ENCODE measurements at regions not wholly inside any gene's neighbourhood (a gene's known extent, or its start where the extent isn't known, plus 50 kb on each side); places are given as distances from the start of the nearest gene placed in this dataset.
A peak's percentile ranks its signal among the peaks of the same experiment; 100 is the strongest.
"Not testable (repeated sequence)": the region's sequence is repeated elsewhere in the genome, so short reads cannot be mapped to it uniquely, and the experiment has no call there.

DNA sequence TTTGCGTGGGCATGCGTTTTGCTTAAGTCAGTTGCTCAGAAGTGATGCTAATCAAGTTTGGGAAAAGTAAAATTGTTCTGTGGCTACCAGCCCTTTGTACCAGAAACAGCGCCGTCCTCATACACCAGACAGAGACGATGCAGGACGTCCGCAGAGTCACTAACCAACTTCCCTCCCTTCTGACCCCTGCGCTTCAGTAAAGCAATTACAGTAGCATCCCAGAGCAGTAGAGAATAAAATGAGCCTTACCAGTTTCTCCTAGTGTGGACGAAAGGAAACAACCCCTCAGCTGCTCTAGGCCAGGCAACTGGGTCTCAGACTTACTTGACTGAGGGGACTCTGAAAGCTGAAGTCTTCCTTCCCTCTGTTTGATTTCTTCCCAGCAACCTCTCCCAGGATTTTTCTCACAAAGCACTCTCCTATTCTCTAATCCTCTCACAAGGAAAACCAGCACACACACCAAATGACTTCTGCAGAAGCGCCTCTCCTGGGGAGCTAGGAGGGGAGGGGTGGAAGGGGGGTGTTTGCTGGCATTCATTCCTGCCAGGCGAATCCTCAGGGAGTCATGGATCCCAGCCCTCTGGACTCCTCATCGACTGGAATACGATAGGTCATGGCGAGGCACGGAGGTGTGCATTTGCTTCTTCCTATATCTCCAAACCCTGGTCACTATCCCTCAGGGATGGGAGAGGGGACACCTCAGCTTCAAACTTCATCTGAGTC, 56.0 kb upstream of the MID1 start:
- no peak for DNase-seq

DNA sequence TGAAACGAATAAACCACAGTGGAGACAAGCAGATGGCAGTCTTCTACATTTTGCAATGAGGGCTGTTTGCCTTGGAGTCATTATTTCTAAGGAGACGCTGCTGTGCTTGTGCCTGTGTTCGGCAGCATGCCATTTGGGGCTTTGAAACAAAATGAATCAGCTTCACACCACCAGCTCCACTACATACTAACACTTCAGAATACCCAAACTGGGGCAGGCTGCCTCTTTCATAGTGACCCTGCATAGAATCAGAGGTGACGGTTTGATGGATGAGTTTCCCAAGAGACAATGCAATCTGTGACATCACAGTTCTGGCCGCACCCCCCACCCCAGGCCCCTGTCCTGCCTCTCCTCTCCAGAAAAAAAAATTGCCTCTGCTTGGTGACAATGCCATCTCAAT, 57.1 kb upstream of the MID1 start:
- DNase-seq: no peak

DNA sequence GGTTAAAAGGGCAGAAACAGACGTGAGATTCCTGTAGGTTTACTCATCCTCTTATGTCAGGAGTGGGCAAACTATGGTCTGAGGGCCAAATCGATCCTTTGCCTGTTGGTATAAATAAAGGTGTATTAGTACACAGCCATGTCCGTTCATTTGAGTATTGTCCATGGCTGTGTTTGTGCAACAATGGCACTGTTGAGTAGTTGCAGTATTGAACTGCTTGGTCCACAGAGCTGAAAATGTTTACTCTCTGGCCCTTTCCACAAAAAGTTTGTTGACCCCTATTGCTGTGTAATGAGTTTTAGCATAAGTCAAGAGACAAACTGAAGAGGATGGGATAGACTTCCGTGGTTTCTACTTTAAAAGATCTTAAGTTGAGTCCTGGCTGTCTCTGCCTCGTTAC, 59.0 kb upstream of the MID1 start:
- no peak for DNase-seq

DNA sequence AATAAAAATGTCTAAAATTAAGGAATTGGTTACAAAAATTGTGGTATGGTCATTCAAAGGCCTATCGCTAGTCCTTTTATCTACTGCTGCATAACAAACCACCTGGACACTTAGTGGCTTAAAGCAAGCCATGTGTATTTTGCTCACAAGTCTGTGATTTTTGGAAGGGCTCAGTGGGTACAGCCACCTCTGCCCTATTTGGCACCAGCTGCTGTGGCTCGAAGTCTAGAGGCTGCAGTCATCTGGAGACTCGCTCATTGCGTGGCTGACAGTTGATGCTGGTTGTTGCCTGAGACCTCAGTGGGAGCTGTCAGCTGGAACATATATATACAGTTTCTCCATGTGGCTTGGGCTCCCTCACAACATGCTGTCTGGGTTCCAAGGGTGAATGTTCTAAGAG, 60.8 kb upstream of the MID1 start:
- no peak for DNase-seq

DNA sequence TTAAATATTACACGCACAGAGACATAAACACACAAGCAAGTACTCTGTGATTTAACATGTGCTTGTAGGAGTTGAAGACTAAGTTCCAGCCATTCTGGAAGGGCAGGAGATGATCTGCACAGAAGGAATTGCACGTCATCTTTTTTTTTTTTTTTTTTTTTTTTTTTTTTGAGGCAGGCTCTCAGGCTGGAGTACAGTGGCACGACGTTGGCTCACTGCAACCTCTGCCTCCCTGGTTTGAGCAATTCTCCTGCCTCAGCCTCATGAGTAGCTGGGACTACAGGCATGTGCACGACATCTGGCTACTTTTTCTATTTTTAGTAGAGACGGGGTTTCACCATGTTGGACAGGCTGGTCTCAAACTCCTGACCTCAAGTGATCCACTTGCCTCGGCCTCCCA, 63.2 kb upstream of the MID1 start:
- not testable (repeated sequence) for DNase-seq

DNA sequence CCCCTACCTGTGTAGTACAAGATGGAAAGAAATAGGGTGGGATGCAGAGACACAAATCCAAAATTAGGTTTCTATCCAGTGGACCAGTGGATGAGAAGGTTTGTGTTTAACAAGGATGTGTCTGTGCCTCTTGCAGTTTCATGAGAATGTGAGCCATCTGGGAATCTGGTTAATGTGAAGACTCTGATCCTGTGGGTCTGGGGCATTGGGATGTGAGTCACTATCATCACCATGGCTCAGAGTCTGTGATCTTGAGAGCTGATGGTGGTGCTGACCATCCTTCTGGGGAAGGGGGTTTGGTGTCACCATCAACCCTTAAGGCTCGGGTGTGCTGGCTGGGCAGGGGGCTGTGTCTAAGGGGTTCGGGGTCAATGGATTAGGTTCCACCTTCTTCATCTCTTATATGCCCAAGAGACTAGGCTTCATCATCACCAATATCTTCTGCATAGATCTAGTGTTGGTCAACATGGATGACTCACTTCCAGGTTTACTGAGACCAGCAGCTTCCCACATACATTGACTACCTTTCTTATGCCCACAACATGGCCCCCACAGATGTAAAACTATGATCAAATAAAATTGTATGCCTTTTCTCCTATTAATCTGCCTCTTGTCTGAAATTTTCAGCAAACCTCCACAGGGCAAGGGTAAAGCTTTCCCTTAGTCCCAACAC, 65.7 kb upstream of the MID1 start:
- no peak for DNase-seq

DNA sequence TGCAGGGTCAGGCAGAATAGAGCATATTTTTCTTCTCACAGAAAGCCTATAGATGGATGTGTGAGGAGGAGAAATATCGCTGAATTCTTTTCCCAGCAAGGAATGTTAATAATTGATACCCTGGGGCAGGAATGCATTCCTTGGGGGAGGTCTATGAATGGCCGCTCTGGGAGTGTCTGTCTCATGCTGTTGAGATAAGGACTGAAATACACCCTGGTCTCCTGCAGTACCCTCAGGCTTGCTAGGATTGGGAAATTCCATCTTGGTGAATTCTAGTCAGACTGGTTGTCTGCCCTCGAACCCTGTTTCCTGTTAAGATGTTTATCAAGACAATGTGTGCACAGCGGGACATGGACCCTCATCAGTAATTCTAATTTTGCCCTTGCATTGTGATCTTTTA, 71.4 kb upstream of the MID1 start:
- not testable (repeated sequence) for DNase-seq

DNA sequence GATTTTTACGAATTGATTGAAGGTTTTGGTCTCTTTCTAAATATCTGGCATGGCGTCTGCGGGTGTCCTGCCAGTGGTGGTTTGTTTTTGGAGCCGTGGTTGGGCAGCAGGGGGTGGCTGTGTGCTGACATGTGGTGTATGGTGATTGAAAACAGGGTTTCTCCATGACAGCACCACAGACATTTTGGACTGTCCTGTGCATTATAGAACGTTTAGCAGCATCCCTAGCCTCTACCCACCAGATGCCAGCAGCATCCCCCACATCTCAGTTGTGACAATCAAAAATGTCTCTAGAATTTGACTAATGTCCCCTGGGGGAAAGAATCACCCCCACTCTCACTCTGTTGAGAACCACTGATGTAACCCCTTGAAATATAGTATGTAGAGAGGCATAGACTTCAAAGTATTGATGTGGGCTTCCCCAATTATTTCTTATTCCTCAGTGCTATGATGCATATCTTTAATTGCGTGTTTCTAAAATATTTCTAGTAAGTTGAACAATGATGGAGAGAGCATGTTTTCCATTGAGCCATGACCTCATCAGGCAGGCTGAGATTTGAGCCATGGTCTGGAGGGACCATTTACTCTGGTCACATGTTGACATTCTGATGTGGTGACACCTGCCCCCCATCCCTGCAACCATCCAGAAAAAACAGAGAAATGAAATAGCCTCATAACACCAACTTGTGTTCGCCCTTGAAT, 77.4 kb upstream of the MID1 start:
- DNase-seq: no peak

DNA sequence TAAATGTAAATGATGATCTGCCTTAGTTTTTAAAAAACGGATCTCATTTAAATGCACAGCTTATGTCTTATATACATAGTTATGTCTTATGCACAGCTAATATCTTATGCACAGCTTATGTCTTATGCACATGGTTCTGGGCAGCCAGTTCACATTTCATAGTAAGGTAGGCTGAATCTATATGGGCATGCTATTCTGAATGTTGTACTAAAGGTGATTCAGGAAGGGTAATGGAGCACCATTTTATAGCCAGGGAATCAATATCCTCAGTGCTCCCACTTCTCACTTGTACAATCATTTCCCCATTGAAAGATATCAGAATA, 77.9 kb upstream of the MID1 start:
- no peak for DNase-seq

DNA sequence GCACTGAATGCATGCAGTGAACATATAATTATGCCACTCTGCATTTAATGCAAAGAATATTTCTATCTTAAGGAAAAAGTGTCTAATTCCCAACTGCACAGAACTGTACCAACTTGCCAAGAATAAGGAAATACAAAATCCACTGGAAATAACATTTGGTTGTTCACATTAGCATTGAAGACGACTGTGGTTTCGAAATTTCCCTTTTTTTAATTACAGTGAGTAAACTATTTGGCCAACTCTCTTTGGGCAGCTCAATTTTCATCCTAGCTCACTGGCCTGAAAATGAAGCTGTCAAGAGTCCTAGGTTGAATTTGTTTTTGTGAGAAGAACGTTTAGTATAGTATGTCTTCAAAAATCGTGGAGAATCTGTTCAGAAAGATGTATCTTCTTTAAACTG, 81.6 kb upstream of the MID1 start:
- DNase-seq: no peak

DNA sequence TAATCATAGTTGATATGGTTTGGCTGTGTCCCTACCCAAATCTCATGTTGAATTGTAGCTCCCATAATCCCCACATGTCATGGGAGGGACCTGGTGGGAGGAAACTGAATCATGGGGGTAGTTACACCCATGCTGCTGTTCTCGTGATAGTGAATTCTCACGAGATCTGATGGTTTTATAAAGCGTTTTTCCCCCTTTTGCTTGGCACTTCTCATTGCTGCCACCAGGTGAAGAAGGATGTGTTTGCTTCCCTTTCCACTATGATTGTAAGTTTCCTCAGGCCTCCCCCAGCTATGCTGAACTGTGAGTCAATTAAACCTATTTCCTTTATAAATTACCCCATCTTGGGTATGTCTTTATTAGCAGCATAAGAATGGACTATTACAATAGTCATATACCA, 86.0 kb upstream of the MID1 start:
- DNase-seq: not testable (repeated sequence)

DNA sequence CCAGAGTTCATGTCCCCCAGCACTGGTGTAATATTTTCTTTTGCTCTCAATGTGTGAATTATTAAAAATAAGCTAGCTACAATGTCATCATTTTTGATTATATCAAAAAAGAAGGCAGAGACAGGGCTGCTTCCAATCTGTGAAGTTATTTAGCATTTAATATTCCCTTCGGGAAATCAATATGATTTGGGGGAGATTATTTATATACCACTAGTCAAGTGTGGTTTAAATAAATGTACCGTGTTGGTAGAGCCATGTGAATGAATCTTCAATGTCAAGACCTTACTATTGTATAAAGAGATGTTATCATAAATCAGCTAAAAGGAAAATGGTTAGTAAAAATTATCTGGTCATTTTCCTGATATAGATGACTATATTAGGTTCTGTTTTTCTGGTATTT, 87.4 kb upstream of the MID1 start:
- no peak for DNase-seq

DNA sequence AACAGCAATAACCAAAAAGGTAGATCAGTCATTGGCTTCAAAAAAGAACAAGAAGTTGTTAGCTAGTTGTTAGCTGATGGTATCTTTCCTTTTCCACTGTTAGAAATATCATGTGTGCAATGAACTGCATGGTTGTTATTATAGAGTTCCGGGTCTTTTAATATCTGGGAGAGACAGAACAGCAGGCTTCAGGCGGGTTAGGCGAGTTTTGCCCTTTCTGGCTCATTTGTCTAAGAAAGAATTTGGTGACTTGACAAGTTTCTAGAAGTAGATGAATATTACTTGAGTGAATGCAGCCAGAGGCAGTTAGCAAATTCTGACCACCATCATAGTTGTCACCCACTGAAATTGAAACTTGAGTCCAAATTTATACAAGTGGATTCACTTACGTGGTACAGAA, 88.9 kb upstream of the MID1 start:
- no peak for DNase-seq

DNA sequence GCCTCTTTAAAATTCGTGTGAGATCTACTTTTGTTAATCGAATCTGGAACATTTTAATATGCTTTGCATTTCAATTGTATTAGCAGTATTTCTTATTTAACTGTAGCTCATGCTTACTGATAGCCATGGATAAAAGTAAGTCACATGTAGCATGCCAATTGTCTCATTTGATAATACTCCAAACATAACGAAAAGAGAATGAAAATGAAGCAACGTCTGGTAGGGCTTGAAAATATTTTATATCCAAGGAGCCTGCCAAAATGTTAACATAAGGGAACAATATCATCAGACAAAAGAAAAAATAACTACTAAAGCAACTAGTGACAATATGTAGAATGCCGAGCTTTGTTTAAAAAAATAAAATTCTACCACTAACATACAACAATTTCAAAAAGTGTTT, 94.1 kb upstream of the MID1 start:
- DNase-seq: no peak

DNA sequence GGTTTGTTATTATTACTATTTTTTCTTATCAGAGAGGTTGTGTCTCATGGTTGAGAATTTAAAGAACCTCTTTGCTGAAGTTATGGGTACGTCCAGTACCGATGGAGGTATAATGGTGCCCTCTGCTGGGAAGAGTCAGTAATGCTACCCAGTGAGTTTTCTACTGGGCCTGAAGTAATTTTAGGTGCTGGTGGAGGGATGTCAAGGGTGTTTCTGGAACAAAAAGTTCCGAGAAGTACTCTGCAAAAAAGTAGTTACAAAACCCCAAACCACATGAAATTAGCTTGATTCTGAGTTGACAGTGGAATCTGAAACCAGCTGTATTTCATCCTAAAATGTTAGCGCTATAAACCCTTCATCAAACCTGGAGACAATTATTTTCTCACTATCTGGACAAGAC, 102.5 kb upstream of the MID1 start:
- peak; percentile 8 for DNase-seq

DNA sequence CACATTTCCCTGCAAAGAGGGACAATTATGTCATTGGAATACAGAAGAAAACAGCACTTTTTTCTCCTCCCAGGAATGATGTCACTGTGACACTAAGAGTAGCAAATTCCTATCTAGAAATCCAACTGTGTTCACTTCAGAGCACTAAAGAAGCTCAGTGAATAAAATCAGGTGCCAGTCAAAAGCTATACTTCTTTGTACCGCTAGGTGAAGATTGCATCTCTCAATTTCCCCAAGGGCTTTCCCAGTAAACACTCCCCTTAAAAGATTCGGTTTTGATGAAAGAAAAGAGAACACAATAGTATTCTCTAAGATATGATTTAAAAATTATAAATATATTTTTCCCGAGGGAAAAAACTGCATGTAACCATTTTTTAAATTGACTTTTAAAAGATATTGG, 104.7 kb upstream of the MID1 start:
- no peak for DNase-seq

DNA sequence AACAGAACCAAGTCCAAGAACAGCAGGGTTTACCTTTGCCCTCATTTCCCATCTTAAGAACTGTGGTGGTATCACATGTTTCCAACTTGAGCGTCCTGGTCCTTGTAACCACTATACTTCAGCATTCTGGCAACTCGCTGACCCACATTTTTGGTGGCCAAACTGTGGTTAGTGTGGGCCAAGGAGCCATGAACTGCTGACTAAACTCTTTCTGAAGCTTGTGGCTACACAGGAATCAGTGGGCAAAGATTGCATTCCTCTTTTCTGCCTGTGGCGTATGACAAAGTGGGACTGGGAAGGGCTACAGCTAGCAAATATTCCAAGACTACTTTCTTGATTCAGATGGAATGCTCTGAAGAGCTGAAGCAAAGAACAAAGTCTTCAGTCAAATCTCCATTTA, 106.3 kb upstream of the MID1 start:
- DNase-seq: no peak

DNA sequence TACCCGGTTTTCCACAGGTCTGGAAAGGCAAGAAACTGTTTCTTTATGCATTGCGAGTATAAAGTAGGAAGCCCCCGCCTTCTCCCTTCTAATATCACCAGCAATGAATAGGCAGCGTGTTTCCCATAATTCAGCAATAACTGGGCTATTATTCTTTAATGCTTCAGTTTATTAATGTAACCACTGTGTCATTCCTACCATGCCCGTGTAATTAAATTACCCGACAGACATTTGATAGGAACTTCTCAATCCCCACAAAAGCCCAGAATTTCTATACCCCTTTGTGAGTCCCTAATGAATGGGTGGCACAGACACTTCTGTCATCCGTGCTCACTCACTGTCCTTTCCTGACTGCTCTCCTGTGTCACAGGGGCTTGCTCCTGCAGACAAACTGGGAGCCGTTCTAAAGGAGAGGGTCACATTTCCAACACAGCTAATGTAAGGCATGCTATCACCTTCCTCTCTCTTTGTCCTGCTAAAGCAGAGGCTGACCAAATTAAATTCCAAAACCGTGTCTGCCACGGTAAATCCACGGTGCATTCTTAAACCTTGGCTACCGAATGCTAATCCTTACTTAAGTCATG, 108.5 kb upstream of the MID1 start:
- DNase-seq: no peak

DNA sequence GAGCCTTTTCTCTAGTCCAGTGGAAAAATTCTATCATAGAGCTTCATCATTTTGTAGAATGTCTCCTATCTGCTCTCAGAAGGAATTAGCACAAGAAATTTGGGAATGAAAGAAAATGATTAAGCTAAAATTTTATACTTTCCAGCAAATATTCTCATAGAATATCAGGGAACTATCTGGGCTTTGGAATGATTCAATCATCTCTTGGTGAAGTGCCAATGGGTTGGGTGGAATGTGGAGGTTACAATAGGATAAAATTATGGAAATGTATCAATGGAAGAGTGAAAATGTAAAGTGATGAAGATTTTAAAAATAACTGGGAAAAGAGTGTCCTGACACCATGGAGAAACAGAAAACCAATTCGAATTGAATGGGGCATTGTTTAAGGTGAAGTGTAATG, 119.0 kb upstream of the MID1 start:
- DNase-seq: no peak

DNA sequence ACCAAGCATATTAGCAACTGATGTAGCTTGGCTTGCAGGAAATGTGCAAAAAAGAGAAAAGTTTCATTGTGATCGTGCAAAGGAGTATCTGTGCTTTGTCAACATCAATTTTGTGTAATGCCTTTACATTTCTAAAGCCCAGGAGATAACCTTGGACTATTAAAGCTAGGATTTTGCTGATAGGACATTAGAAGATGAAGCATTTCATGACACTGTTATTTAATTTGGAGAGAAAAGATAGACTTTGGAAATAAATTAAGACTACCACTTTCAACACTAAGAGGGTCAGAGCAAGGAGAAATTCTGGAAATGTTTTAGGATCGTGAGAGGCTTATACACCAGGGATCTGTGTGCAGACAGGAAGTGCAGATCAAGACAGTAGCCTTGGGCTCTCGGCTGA, 120.6 kb upstream of the MID1 start:
- no peak for DNase-seq

DNA sequence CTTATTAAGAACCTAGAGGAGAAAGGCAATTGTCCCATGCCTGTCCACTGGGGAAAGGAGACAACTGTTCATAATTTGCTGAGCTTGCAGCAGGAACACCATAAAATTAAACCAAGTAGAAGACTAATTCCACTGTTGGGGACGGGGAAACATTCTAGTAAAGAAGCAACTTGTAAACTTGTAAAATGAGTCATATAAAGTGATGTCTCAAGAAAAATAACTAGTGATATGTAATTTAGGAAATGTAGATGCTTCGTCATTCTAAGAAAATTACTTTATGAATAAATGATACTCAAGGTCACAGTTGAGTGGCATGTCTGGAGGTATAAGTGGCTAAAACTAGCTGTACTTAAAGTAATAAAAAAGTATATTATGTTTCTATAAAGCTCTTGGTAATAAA, 121.2 kb upstream of the MID1 start:
- DNase-seq: no peak

DNA sequence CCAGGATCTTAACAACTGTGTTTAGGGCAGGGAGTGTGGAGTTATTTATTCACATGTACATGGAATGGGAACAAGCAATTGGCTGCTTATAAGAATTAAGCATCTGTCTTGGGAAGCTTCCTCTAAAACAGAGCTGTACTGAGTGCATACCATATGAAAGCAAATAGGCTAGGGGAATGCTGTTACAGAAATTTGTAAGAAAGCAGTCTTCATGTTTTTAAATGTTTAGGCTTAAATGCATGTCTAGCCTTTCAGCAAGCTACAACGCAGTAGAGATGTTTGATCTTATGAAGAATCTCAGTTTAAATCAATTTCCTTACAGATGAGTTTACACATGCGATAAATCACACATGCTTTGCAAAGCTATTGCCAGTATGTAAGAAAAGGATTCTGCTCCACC, 123.1 kb upstream of the MID1 start:
- no peak for DNase-seq

DNA sequence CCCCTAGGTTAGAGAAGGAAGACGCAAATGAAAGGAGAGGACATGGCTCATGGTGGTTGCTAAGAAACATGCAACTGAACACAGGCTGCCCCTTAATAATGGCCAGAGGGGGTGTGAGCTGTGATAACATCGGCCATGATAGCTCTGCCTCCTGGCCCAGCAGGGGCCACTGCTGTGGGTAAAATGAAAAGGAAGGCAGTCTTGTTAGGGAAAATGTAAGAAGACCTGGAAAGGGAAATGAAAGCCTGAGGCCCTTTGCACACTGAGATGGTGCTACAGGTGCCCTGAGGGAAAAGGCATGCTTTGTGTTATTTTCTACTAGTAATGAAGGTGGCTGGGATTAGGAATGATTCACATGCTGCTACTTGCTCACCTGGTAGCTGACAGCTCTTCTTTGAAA, 123.6 kb upstream of the MID1 start:
- DNase-seq: no peak

DNA sequence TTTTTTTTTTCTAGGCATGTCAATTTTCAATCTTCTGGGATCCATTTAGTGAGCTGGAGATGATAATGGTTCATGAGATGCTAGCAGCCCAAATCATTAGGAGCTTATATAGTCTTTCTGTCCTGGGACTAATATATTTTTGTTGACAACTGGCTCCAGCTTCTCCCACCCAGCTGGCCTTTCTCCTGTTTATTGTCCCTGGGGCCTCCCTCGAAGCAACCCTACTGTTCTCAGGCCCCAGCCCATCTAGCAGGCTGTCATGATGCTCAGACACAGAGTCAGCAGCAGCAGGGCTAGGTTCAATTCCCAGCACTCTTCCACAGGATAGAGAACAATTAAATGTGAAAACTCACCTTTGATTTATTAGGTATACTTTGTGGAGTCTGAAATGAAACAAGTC, 127.6 kb upstream of the MID1 start:
- DNase-seq: no peak

All from stimulated activated CD4-positive, alpha-beta T cell treated with anti-CD3 and anti-CD28 coated beads, Interleukin-12 subunit alpha, Interleukin-12 subunit beta, amount 100 ng/mL, for 4 hours (primary cell).